Panc1 (cell line): ENCODE measurements at regions not wholly inside any gene's neighbourhood (a gene's known extent, or its start where the extent isn't known, plus 50 kb on each side); places are given as distances from the start of the nearest gene placed in this dataset.

ENCODE experiments used
- ATAC-seq: fragments of 200-7000 bp; cut with Tn5 transposase; 2 replicates; pipeline ENCODE4 v1.9.1; 2020; ENCODE audit warnings: mild to moderate bottlenecking, moderate library complexity
- BruUV-seq: library from RNA; stranded (reverse); fragments of 400-500 nt; replicated peaks from 2 replicates; lab custom pipeline; 2021; lab: Mats Ljungman, UMichigan
- CTCF ChIA-PET: fragments of 300-600 bp; sonication (Branson Sonifier 250); formaldehyde crosslinking; loops from one replicate; lab custom pipeline; 2022; ENCODE audit warnings: antibody characterized with exemption; lab: Charles Lee
- POLR2A ChIA-PET: fragments of 300-600 bp; sonication (Branson Sonifier 250); formaldehyde crosslinking; loops from one replicate; lab custom pipeline; 2022; ENCODE audit warnings: antibody characterized with exemption; lab: Charles Lee
- DNase-seq: peaks from one replicate; pipeline ENCODE4 v3.0.0-alpha.2; 2010; ENCODE audit warnings: low read depth, low spot score
- H3K27ac ChIP-seq: 2 replicates; pipeline ENCODE4 v1.5.1; 2011; ENCODE audit warnings: mild to moderate bottlenecking, low read length, inconsistent platforms
- H3K27me3 ChIP-seq: fragments of 200-500 bp; sonication (Bioruptor generic); 2 replicates; pipeline ENCODE4 v1.6.0; 2014; ENCODE audit warnings: low read length, inconsistent platforms; ENCODE audit not compliant: control insufficient read depth, insufficient read depth
- H3K36me3 ChIP-seq: fragments of 200-500 bp; sonication (Bioruptor generic); 2 replicates; pipeline ENCODE4 v1.5.1; 2014; ENCODE audit warnings: inconsistent platforms, mild to moderate bottlenecking, low read length, moderate library complexity; ENCODE audit not compliant: control insufficient read depth, insufficient read depth
- H3K4me1 ChIP-seq: 2 replicates; pipeline ENCODE4 v1.5.1; 2011; ENCODE audit warnings: inconsistent platforms, mild to moderate bottlenecking, low read length, moderate library complexity; ENCODE audit not compliant: control insufficient read depth, insufficient read depth
- H3K4me3 ChIP-seq, 2 experiments: 2 replicates each; pipeline ENCODE4 v1.5.1; 2011 to 2012; ENCODE audit warnings: low read depth in 2 of 2, low read length in 2 of 2, mild to moderate bottlenecking in 2 of 2, inconsistent platforms in 1 of 2, moderate library complexity in 1 of 2
- H3K9me3 ChIP-seq: fragments of 200-500 bp; sonication (Bioruptor generic); 2 replicates; pipeline ENCODE4 v1.5.1; 2014; ENCODE audit warnings: low read depth, mild to moderate bottlenecking, inconsistent platforms, low read length, moderate library complexity; ENCODE audit not compliant: control insufficient read depth, insufficient read depth
- POLR2AphosphoS5 ChIP-seq: IDR thresholded peaks from 2 replicates; pipeline ENCODE4 v1.6.1; 2012; ENCODE audit warnings: mild to moderate bottlenecking, low read depth, low read length, moderate library complexity
- SIN3A ChIP-seq: IDR thresholded peaks from 2 replicates; pipeline ENCODE4 v1.6.1; 2012; ENCODE audit warnings: low read depth, mild to moderate bottlenecking, low read length, moderate library complexity, borderline replicate concordance; ENCODE audit not compliant: insufficient read depth
- TCF7L2 ChIP-seq: IDR thresholded peaks from 2 replicates; pipeline ENCODE4 v1.6.1; 2011; ENCODE audit warnings: mild to moderate bottlenecking, low read depth, low read length, inconsistent platforms
- in situ Hi-C: cut with HindIII; loops from 2 replicates; pipeline ENCODE4 v1.10.0; 2016; ENCODE audit warnings: low sequenced_read_pairs, low pct_unique_long_range_greater_than_20kb
- intact Hi-C: fragments of 100-400 bp; cut with micrococcal nuclease; formaldehyde crosslinking; loops from one replicate; pipeline ENCODE4 v1.10.0; 2022; ENCODE audit not compliant: unreplicated experiment
- TF ChIP-seq, protein P1 (sequence below): fragments of 450-650 bp; IDR thresholded peaks from 2 replicates; pipeline ENCODE4 v1.5.1; 2017; ENCODE audit warnings: mild to moderate bottlenecking
- TF ChIP-seq, protein P2 (sequence below), 2 experiments: IDR thresholded peaks; 2 replicates each; pipeline ENCODE4 v1.6.1; 2011 to 2012; ENCODE audit warnings: low read depth in 2 of 2, control low read depth in 1 of 2, low read length in 1 of 2, mild to moderate bottlenecking in 1 of 2, moderate library complexity in 1 of 2; ENCODE audit not compliant: insufficient read depth in 1 of 2

DNA sequence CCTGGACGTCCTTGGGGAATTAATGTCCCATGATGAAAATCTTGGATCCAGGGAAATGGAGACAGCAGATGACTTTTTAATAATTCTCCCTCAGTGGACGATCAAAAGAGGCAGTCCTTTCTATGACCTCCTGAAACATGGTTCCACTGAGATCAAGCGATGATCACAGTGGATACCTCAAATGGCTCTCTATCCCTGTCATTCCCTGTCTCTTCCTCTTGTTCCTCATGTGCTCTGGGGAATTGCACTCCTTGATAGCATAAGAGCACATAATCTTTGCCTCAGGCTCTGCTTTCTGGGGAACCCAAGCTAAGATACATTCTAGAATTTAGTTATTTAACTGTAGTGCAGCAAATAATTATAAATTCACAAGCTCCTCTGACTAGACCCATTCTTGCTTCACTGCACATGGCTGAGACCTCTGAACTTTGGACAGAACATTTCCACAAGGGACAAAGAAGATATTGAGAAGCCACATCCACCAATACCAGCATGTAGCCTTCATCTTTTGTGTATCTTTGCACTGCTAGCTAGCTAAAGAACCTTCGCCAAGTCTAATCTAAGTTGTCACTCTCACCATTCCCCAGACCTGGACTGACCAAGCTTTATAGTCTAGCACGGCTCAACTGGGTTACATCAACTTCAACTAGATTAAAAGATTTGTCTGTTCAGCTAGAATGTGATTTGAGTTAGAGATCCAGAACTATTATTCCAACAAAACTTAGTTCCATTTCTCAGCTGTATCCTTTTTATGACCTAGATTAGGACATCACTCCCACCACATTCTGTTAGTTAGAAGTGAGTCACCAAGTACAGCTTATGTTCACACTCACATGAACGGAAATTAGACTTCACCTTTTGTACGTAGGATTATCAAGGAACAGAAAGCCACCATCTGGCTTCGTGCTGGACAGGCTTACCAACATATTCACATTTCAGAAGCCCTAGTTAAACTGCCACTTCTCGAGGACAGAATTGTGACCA is 142.7 kb downstream of the SUCLA2 start:
- BruUV-seq: no TSS peak
- ChIA-PET POLR2A (interaction anchor here (0.8 kb wide), 1 partner anchor 32 kb away, joined by 4 read pairs; no protein-coding TSS in a partner anchor), CTCF (no interaction called here)
- Histone ChIP-seq H3K4me3 (no peak overlapping the region), H3K27ac (no peak overlapping the region), H3K4me1 (no peaks in the 10 kb centered on the region), H3K27me3 (no peaks in the 10 kb centered on the region), H3K36me3 (no peaks in the 10 kb centered on the region), H3K9me3 (no peaks in the 10 kb centered on the region)
- in situ Hi-C loops: no loop called here
- TF ChIP-seq, protein P1, sequence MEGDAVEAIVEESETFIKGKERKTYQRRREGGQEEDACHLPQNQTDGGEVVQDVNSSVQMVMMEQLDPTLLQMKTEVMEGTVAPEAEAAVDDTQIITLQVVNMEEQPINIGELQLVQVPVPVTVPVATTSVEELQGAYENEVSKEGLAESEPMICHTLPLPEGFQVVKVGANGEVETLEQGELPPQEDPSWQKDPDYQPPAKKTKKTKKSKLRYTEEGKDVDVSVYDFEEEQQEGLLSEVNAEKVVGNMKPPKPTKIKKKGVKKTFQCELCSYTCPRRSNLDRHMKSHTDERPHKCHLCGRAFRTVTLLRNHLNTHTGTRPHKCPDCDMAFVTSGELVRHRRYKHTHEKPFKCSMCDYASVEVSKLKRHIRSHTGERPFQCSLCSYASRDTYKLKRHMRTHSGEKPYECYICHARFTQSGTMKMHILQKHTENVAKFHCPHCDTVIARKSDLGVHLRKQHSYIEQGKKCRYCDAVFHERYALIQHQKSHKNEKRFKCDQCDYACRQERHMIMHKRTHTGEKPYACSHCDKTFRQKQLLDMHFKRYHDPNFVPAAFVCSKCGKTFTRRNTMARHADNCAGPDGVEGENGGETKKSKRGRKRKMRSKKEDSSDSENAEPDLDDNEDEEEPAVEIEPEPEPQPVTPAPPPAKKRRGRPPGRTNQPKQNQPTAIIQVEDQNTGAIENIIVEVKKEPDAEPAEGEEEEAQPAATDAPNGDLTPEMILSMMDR: no peak
- TF ChIP-seq, protein P2, sequence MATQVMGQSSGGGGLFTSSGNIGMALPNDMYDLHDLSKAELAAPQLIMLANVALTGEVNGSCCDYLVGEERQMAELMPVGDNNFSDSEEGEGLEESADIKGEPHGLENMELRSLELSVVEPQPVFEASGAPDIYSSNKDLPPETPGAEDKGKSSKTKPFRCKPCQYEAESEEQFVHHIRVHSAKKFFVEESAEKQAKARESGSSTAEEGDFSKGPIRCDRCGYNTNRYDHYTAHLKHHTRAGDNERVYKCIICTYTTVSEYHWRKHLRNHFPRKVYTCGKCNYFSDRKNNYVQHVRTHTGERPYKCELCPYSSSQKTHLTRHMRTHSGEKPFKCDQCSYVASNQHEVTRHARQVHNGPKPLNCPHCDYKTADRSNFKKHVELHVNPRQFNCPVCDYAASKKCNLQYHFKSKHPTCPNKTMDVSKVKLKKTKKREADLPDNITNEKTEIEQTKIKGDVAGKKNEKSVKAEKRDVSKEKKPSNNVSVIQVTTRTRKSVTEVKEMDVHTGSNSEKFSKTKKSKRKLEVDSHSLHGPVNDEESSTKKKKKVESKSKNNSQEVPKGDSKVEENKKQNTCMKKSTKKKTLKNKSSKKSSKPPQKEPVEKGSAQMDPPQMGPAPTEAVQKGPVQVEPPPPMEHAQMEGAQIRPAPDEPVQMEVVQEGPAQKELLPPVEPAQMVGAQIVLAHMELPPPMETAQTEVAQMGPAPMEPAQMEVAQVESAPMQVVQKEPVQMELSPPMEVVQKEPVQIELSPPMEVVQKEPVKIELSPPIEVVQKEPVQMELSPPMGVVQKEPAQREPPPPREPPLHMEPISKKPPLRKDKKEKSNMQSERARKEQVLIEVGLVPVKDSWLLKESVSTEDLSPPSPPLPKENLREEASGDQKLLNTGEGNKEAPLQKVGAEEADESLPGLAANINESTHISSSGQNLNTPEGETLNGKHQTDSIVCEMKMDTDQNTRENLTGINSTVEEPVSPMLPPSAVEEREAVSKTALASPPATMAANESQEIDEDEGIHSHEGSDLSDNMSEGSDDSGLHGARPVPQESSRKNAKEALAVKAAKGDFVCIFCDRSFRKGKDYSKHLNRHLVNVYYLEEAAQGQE (IDR thresholded peaks at IDR 0.05; ENCODE audit: insufficient read depth in 1 of 2, low read depth in 2 of 2, low read length in 1 of 2): no peak
- DNase-seq (no peak), ATAC-seq (no peak)
- intact Hi-C loops: no loop called here

DNA sequence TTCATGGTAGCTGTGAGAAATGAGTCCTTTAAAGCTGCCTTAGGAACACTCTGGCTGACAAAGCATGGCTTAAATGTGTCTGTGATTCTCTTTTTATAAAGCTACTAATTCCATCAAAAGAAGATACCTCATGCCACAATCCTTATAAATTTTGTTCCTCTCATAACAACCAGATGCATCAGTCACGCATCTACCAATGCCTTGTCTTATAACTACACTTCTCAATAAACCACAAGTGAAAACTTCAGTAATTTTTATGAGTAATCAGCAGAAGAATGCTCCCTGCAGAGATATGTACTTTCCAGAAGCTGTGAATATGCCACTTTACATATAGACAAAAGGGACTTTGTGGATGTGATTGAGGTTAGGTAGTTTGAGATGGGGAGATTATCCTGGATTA is 147.8 kb downstream of the SUCLA2 start:
- no peak overlapping the region for H3K27ac ChIP-seq

More for the DNA sequence above, 147.8 kb downstream of the SUCLA2 start:
- TF ChIP-seq, protein P2 (IDR thresholded peaks at IDR 0.05; ENCODE audit: insufficient read depth in 1 of 2, low read depth in 2 of 2, low read length in 1 of 2): no peak
- TF ChIP-seq TCF7L2: no peak
- no peak for TF ChIP-seq SIN3A
- no peak for TF ChIP-seq POLR2AphosphoS5
- TF ChIP-seq, protein P1: no peak
- POLR2A ChIA-PET: no interaction called here
- CTCF ChIA-PET: interaction anchor here (0.6 kb wide), 1 partner anchor 1674 kb away, joined by 3 read pairs; no protein-coding TSS in a partner anchor
- in situ Hi-C loops: no loop called here
- H3K27me3 ChIP-seq: no peaks in the 10 kb centered on the region
- H3K9me3 ChIP-seq: no peaks in the 10 kb centered on the region
- no peak overlapping the region for H3K4me3 ChIP-seq
- no TSS peak for BruUV-seq
- no peak for DNase-seq
- no peak for ATAC-seq
- H3K4me1 ChIP-seq: no peaks in the 10 kb centered on the region
- no peaks in the 10 kb centered on the region for H3K36me3 ChIP-seq
- intact Hi-C loops: no loop called here
